GM21723 (cell line): ENCODE measurements at regions not wholly inside any gene's neighbourhood (a gene's known extent, or its start where the extent isn't known, plus 50 kb on each side); places are given as distances from the start of the nearest gene placed in this dataset.
A peak's percentile ranks its signal among the peaks of the same experiment; 100 is the strongest.
"Not testable (repeated sequence)": the region's sequence is repeated elsewhere in the genome, so short reads cannot be mapped to it uniquely, and the experiment has no call there.

Experiments used
- ATAC-seq: cut with Tn5 transposase; IDR thresholded peaks from one replicate; pipeline ENCODE4 v1.9.1; 2021; ENCODE audit warnings: mild to moderate bottlenecking, moderate library complexity; ENCODE audit not compliant: unreplicated experiment

- not testable (repeated sequence) for ATAC-seq
These were observed 52.5 kb downstream of the KIAA0408 start for GRCh38 chr6:127406722-127407121.

GRCh38 chr6:127406122-127406521 lies 53.1 kb downstream of the KIAA0408 start:
- ATAC-seq, result no peak

- ATAC-seq, result no peak
These were observed 54.5 kb downstream of the KIAA0408 start for GRCh38 chr6:127404594-127405178.

- ATAC-seq, result peak; percentile 83
These were observed 55.1 kb downstream of the KIAA0408 start for GRCh38 chr6:127404133-127404532.

- peak; percentile 88 for ATAC-seq
These were observed 55.6 kb downstream of the KIAA0408 start for GRCh38 chr6:127403636-127404035.

- no peak for ATAC-seq
These were observed 56.1 kb downstream of the KIAA0408 start for GRCh38 chr6:127402890-127403617.

- no peak for ATAC-seq
These were observed 54.6 kb upstream of the ECHDC1 start for GRCh38 chr6:127397729-127398630.

- not testable (repeated sequence) for ATAC-seq
These were observed 53.8 kb upstream of the ECHDC1 start for GRCh38 chr6:127397171-127397597.
